HEK293 (cell line): ENCODE measurements at regions not wholly inside any gene's neighbourhood (a gene's known extent, or its start where the extent isn't known, plus 50 kb on each side); places are given as distances from the start of the nearest gene placed in this dataset.
"Not testable (repeated sequence)": the region's sequence is repeated elsewhere in the genome, so short reads cannot be mapped to it uniquely, and the experiment has no call there.

Experiments used
- CTCF ChIP-seq: fragments of 450-650 bp; formaldehyde crosslinking; IDR thresholded peaks from 2 replicates; pipeline ENCODE4 v1.5.1; 2016; ENCODE audit warnings: missing biosample characterization, missing genetic modification characterization
- ZNF621 ChIP-seq: fragments of 450-650 bp; formaldehyde crosslinking; IDR thresholded peaks from 2 replicates; pipeline ENCODE4 v1.5.1; 2017; ENCODE audit warnings: missing biosample characterization, missing genetic modification characterization
- TF ChIP-seq, protein P1 (sequence below): fragments of 450-650 bp; formaldehyde crosslinking; IDR thresholded peaks from 2 replicates; pipeline ENCODE4 v1.5.1; 2016; ENCODE audit warnings: missing biosample characterization, missing genetic modification characterization
- TF ChIP-seq, protein P2 (sequence below): fragments of 450-650 bp; formaldehyde crosslinking; IDR thresholded peaks from 2 replicates; pipeline ENCODE4 v1.5.1; 2016; ENCODE audit warnings: missing biosample characterization, missing genetic modification characterization, low read depth

DNA sequence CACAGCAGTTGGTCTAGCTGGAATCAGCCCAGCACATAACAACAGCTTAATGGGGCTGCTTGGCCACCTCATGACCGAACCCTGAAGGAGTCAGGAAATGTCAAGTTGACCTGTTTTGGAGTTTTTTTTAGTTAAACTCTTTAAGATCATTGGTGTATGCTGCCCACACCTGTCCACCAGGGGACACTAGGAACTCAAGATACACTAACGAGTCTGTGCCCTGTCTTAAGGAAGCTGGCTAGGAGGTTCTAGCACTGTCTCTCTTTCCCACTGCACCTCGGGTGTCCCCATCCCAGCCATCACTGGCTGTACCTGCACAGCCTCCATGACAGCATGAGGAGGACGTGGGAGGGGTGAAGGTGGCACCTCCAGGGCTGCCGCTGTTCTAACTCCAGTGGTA is 364.9 kb upstream of the SOX1 start:
- not testable (repeated sequence) for TF ChIP-seq CTCF (tag by site-specific recombination); ZNF621
- TF ChIP-seq, protein P1, sequence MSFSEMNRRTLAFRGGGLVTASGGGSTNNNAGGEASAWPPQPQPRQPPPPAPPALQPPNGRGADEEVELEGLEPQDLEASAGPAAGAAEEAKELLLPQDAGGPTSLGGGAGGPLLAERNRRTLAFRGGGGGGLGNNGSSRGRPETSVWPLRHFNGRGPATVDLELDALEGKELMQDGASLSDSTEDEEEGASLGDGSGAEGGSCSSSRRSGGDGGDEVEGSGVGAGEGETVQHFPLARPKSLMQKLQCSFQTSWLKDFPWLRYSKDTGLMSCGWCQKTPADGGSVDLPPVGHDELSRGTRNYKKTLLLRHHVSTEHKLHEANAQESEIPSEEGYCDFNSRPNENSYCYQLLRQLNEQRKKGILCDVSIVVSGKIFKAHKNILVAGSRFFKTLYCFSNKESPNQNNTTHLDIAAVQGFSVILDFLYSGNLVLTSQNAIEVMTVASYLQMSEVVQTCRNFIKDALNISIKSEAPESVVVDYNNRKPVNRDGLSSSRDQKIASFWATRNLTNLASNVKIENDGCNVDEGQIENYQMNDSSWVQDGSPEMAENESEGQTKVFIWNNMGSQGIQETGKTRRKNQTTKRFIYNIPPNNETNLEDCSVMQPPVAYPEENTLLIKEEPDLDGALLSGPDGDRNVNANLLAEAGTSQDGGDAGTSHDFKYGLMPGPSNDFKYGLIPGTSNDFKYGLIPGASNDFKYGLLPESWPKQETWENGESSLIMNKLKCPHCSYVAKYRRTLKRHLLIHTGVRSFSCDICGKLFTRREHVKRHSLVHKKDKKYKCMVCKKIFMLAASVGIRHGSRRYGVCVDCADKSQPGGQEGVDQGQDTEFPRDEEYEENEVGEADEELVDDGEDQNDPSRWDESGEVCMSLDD = not testable (repeated sequence)
- TF ChIP-seq, protein P2, sequence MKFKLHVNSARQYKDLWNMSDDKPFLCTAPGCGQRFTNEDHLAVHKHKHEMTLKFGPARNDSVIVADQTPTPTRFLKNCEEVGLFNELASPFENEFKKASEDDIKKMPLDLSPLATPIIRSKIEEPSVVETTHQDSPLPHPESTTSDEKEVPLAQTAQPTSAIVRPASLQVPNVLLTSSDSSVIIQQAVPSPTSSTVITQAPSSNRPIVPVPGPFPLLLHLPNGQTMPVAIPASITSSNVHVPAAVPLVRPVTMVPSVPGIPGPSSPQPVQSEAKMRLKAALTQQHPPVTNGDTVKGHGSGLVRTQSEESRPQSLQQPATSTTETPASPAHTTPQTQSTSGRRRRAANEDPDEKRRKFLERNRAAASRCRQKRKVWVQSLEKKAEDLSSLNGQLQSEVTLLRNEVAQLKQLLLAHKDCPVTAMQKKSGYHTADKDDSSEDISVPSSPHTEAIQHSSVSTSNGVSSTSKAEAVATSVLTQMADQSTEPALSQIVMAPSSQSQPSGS (tag by site-specific recombination) = not testable (repeated sequence)
